ENCODE measurements at regions not wholly inside any gene's neighbourhood (a gene's known extent, or its start where the extent isn't known, plus 50 kb on each side); places are given as distances from the start of the nearest gene placed in this dataset.

DNA sequence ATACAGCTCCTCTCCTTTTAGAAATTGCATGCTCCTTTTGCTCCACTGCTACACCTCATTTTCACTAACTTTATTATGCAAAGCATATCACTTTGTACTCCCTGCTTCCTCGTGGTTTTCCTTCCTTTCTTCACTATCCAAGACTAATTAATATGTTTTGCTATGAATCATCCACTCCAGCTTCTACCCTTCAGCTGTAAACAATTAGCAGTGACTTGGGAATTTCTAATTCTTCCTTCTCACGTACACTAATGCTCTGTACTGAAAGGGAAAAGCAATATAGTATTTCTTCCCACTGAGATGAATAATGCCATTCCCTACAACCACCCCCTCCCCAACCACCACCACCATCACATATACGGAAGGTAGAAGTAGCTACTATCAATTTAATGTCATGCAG is 1917.0 kb downstream of the MRPL39 start:
- Histone ChIP-seq H3K23ac (ENCODE audit: insufficient read length) (no peak overlapping the region), H2BK15ac (ENCODE audit: low read length) (no peak overlapping the region), H2AK5ac (ENCODE audit: low read depth, low read length) (no peak overlapping the region), H2BK12ac (ENCODE audit: low read depth, low read length) (no peak overlapping the region), H3K79me2 (ENCODE audit: control insufficient read depth in 1 of 2, insufficient read depth in 2 of 2, low read length in 2 of 2) (no peaks in the 10 kb centered on the region), H2AFZ (ENCODE audit: low read length) (no peak overlapping the region), H4K20me1 (replicated peaks in 1 of 2; ENCODE audit: control insufficient read depth in 1 of 2, insufficient read depth in 2 of 2, low read length in 2 of 2) (no peaks in the 10 kb centered on the region), H3K56ac (replicated peaks; ENCODE audit: insufficient read length, low read depth, low read length) (no peak overlapping the region), H3K18ac (ENCODE audit: extremely low read depth, low read length) (no peak overlapping the region), H3K14ac (ENCODE audit: insufficient read length) (no peak overlapping the region), H3K79me1 (ENCODE audit: low read depth, low read length) (no peaks in the 10 kb centered on the region), H2BK120ac (replicated peaks; ENCODE audit: low read depth, low read length) (no peak overlapping the region), H3K9ac (replicated peaks in 1 of 4; ENCODE audit: extremely low read depth in 1 of 4, low read depth in 3 of 4, low read length in 3 of 4) (no peak overlapping the region), H3K36me3 (ENCODE audit: control insufficient read depth in 2 of 4, insufficient read depth in 4 of 4, low read length in 3 of 4) (no peaks in the 10 kb centered on the region), H3K4me3 (ENCODE audit: extremely low read depth in 1 of 4, insufficient read depth in 2 of 4, low read depth in 3 of 4, low read length in 4 of 4) (no peak overlapping the region), H3K4me2 (ENCODE audit: insufficient read depth in 1 of 2, low read depth in 2 of 2, low read length in 2 of 2) (no peak overlapping the region), H3K9me3 (ENCODE audit: insufficient read depth in 2 of 2, low read depth in 1 of 2, low read length in 1 of 2) (no peaks in the 10 kb centered on the region), H3K23me2 (ENCODE audit: low read depth, low read length) (no peaks in the 10 kb centered on the region), H3K4ac (replicated peaks; ENCODE audit: insufficient read length, low read depth, low read length) (no peak overlapping the region), H4K91ac (replicated peaks; ENCODE audit: insufficient read length, low read length) (no peak overlapping the region), H4K5ac (ENCODE audit: insufficient read length, low read depth, low read length) (no peak overlapping the region), H2BK5ac (ENCODE audit: low read depth, low read length) (no peak overlapping the region), H4K8ac (ENCODE audit: extremely low read depth, insufficient read depth, low read length) (no peak overlapping the region), H3K4me1 (replicated peaks in 1 of 4; ENCODE audit: control insufficient read depth in 3 of 4, insufficient read depth in 4 of 4, low read length in 3 of 4) (no peaks in the 10 kb centered on the region), H3K27ac (ENCODE audit: low read depth, low read length) (no peak overlapping the region), H2BK20ac (ENCODE audit: low read length) (no peak overlapping the region), H3K27me3 (replicated peaks in 1 of 4; ENCODE audit: control insufficient read depth in 3 of 4, extremely low read depth in 1 of 4, insufficient read depth in 3 of 4, low read length in 3 of 4) (no peaks in the 10 kb centered on the region)
- no peak for DNase-seq (ENCODE audit: low read depth in 1 of 2, low spot score in 2 of 2)
- WGBS, 2 experiments (ENCODE audit: extremely low coverage in 1 of 2, insufficient coverage in 1 of 2, insufficient read length in 1 of 2, insufficient replicate concordance in 2 of 2, low coverage in 1 of 2, low lambda C conversion rate in 2 of 2, missing lambda C conversion rate in 1 of 2) = 67% methylated on average over 3 of the region's 3 CpGs; no CpG with 5 or more reads in 1 of the 2 experiments
- POLR2A ChIA-PET (ENCODE audit: partially characterized antibody) = no interaction called here
- TF ChIP-seq GTF2F1 (IDR thresholded peaks at IDR 0.05; ENCODE audit: borderline replicate concordance, low read depth, low read length) = no peak
- FAIRE-seq = no peak
- CTCF ChIA-PET (ENCODE audit: partially characterized antibody) = no interaction called here
